Germinal center (tissue), 1 donor: ENCODE measurements at regions not wholly inside any gene's neighbourhood (a gene's known extent, or its start where the extent isn't known, plus 50 kb on each side); places are given as distances from the start of the nearest gene placed in this dataset.

ENCODE experiments used
- DNase-seq: peaks from one replicate; pipeline ENCODE4 v3.0.0; 2012; ENCODE audit warnings: mixed read lengths, low spot score

DNA sequence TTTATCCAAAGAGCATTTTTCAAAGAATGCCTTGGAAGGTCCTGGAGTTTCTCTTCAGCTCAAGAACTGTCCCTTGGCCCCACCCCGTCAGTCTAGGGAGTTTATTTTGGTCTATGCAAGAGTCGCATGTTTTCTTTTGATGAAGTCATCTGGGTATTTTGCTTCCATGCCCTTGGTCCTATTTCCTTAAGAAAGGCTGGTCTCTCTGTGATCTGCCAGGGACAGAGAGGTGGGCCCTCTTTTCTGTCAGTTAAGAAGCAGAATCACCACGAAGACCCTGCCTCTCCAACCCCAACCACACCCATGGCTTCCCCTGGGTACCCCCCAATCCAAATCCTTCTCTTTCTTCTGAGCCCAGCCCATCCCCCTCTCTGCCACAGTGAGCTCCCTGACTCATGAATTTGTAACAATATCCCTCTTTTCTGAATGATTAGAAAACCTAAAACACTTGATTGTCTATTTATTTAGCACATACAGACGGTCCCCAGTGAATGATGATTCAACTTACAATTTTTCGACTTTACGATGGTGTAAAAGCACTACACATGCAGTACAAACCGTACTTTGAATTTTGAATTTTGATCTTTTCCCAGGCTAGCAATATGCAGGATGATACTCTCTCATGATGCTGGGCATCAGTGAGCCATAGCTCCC is 163.5 kb upstream of the ADRA1B start:
- DNase-seq = no peak

DNA sequence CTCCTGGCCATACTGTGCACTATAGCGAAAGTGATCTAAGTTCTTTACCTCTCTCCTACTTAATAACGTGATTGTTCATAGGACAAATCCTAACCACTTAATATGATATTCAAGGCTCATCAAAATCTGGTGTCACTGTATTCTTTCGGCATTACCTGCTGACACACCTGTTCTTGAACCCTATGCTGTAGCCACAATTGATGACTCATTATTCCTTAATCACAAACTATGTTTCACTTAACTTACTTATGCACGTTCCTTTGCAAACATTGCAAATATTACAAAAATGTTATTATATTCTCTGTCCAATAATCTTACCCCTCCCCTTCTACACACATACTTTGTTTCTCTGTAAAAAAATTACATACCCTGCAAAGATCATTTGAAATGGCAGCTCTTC is 158.1 kb upstream of the ADRA1B start:
- no peak for DNase-seq

DNA sequence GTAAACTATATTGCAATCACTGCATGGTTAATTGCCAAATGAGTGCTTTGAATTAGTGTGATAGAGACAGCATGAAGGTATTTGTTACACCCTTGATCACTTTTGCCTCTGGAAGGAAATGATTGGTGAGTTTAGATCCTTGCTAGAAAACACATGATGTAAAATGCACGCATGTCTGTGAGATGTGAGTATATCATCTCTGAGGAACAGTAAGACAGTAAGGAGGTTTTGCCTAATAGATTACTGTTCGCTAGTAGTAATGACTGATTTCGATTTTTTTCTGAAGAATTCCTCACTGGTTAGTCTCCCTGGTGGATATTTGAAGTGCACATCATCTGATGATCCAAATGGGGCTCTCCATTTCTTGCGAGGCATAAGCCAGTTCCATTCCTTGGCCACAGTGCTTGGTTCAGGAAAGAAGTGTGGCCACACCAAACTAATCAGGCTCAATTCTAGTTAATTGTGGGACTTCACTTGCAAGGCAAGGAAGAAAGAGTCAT is 156.4 kb upstream of the ADRA1B start:
- no peak for DNase-seq

DNA sequence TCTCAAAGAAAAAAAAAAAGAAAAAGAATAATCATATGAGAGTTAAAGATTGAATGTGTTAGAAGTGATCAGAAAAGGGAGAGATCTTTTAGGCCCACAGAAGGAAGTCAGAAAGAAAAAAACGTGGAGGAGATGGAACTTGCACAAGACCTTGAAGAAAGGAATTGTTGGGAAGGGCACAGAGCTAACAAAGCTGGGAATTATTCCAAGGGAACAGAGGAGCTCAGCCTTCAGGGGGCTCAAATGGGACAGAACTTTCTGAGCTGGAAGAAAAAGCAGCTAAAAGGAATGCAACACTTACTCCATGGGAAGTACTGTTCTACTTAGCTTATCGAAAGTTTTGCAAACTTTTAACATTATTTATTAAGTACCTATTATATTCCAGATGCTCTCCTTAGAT is 153.4 kb upstream of the ADRA1B start:
- no peak for DNase-seq

DNA sequence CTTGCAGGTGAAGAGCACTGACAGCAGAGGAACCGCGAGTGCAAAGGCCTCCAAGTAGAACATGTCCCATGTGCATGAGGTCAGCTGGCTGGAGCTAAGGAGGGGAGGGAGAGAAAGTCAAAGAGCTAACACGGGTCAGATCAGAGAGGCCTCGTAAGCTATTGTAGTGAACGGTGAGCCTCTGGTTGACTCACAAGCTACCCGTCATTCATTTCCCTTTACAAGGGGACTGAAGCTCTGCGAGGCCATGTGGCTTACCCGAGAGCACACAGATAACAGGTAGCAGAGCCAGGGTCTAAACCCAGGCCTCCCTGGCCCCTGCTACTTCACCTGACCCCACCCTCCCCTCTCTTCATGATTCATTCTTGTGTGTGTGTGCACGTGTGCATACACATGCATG is 152.7 kb upstream of the ADRA1B start:
- DNase-seq = no peak

DNA sequence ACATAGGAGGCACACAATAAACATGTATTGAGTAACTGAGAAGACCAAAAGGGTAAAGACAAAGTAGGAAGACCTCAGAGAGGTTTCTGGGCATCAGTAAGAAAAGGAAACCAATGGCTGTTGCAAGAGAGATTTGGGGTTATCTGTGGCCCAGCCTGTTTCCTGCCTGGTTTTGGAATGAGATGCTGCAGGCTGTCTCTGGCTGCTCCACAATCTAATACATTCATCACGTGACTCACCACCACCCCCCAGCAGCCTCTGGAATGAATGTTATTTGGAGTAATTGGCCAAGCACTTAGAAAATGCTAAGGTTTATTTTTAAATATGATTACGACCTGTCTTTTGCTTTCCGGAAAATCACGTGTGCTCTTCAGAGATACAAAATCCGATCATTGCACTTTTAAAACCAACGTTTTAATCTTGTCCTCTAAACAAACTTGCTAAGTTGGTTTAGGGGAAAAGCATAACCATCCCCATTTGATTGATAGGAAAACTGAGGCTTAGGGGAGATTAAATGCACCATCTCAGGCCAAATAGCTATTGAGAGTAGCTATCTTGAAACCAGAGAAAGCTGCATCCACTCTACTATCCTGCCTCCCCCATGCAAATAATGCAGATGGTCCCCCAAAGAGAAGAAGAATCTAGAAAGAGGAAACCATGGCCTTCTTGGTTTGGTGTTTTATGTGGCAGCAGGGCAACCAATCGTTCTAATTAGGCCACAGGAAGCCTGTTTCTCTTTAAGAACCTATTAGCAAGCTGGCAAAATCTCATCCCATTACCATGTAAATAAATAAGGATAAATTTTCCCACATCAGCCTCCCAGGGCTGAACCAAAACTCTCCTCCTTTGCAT is 151.8 kb upstream of the ADRA1B start:
- DNase-seq = no peak

DNA sequence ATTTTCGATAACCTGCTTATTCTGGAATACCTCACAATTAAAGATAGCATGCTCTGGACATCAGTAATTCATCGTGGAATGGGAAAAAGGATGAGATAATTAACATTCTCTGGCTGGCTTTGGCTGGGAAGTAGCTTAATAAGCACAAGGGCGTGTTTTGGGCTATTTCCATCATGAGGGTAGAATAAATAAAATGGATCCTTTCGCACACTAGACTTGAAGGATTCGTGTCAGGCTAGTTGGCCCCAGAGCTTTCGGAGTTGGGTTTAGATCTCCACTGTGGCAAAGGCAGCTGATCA is 151.2 kb upstream of the ADRA1B start:
- no peak for DNase-seq

DNA sequence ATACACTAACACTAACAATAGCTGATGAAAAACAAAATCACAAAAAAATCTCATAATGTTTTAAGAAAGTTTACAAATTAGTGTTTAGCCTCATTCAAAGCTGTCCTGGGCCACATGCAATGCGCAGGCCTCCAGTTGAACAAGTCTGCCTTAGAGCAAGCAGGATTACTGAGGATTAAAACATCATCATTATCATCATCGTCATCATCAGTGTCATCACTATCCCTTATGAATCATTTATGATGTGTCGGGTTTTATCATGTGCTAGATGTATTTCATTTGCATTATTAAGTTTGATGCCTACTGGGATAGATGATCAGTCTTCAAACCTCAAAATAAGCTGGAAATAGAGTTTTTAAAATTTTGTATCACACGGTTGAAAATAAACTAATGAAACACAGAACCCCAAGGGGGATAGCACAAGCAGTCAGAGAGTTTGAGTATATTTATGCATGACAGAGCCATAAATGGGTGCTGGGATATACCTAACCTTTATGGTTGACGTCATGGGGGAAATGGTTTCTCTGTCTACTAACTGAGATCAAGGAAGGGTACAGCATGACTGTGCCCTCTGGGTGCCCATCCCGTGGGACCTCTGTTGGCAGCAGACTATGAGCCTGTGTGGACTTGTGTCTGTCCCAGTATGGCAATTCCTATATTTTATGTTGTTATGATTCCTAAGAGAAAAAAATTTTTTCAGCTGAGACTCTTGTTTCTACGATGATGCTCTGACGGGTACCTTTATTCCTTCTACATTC is 150.3 kb upstream of the ADRA1B start:
- no peak for DNase-seq

DNA sequence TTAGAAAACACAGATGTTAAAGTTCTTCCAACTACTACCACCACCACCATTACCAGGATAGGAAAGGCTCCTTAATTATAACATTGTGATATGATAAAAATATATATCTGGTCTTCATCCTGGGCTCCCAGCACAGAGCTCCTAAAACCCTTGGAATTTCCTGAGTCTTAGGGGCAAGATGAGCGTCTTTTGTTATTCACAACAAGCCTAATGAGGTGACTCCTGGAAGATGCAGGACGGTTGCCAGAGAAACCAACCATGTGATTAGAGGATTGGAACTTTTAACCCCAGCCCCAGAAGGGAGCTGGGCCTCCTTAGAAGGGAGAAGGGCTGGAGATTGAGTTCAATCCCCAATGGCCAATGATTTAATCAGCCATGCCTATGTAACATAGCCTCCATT is 148.0 kb upstream of the ADRA1B start:
- no peak for DNase-seq

DNA sequence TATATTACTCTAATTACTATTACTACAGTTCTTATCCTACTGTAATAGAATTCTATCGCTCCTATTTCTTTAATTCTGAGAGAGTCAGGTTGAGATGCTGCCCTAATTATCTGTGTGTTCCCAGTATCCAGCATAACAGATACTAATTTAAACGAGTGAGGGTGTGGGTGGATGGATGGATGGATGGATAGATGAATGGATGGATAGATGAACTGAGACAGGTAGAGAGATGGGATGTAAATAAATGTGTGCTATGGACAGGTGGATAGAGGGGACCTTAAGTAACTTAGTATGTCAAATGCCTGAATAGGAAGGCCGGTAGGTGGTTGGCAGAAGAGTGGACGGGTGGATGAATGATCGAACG is 143.6 kb upstream of the ADRA1B start:
- no peak for DNase-seq

DNA sequence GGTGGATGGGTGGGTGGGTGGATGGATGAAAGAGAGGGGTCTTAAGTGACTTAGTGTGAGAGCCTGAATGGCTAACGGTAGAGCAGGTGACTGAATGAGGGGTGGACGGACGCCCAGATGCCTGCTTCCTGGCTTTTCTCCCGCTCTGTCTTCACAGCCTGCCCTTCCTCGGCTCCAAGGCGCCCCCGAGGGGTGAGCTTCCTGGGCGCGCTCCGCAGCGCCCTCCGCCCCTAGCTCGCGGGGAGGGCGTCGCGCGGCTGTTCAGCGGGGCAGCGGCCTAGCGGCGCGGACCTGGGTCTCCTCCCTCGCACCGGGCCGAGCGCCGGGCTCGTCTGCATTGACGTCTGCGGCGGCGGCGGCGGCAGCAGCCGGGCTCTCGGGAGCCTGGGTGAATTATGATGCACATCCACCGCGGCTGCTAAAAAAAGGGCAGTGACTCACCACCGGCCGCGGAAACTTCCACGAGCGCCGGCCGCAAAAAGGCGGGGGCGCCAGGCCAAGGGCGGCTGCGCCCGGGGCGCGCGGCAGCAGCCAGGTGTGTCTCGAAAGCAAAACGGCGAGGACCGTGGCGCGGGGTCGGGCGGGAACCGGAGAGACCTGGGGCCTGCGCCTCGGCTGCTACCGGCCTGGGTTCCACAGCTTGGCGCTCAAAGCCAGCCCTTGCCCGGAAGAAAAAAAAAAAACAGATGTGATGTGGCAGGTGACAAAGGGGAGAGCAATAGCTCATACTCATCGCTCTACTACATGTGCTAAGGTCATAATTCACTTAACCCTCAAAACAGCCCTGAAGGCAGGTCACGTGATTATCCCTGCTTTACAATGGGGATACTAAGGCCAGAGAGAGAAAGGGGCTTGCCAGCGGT is 143.0 kb upstream of the ADRA1B start:
- peak; percentile 38 for DNase-seq

DNA sequence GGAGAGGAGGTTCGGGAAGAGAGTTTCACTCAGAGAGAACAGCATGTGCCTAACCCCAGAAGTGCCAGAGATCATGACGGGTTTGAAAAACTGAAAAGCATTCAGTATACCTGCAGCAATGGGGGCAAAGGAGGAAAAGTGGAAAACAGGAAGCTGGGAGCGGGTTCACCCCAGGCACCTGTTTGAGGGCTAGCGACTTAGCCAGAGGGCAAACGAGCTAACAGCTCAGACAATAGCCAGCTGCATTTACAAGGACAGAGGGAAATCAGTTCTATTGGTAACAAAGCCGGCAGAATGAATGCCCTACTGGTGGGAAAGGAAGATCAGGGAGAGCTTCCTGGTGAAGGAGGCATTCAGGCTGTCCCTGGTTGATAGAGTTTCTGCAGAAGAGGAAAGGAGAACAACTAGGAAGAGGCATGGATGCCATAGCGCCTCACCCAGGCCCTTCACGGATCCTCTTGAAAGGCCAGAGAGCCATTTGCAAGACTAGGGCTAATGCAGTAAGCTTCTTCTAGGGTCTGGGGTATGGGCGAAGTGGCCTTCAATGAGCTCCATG is 141.7 kb upstream of the ADRA1B start:
- no peak for DNase-seq

DNA sequence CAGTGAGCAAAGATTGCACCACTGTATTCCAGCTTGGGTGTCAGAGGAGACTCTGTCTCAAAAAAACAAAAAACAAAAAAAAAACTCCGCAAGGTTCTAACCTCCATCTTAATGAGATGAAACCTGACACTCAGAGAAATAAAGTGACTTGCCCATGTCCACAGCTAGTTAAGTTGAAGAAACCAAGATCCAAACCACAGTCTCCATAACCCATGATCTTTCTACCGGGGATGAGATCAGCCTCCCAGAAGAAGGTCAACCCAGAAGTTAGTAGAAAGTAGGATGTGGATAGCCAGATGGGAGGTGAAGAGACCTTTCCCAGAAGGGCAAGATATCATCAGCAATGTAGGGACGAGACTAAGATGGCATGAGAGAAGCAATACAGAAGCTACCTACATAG is 140.4 kb upstream of the ADRA1B start:
- no peak for DNase-seq

DNA sequence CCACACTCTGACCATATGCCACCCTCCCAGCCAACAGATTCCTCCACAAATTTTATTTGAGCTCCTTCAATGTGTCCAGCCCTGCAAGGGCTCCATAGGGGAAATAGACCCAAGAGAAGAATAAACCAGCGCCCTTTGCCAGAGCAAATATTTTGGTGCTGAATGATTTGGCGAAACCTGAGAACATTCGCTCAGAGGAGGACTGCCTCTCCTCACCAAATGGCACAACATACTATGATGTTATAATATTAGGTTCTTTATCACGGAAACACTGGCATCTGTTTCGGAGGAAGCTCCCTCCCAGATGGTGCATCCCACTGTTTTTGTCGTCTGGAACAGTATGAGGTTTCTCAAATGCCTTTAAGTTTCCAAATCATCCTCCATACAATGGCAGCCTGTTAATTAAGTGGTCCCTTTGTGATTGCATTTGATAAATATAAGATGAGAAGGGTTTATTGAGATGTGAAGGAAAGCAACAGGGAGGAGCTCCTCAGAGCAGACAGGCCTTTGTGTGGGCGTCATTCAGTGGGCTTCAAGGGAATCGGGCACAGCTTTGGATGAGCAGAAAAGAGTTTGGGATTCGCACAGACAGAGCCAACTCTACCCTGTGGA is 139.1 kb upstream of the ADRA1B start:
- no peak for DNase-seq

DNA sequence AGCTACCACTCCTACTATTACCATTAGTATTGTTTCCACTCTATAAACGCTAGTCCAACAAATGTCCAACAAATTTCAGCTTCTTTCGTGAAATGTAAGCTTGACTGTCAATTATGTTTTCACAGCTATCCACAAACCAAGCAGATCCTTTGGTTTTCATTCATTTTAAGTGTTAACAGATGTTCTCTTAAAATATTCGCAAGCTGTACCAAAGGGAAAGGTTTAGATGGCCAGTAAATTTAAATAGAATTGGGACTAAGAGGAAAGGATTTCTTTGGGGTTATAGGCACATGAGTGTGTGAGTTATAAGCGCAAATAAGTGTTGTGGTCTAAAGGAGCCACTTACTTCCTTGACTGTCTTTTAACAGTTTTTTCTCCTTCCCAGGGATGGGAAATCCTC is 136.8 kb upstream of the ADRA1B start:
- no peak for DNase-seq

DNA sequence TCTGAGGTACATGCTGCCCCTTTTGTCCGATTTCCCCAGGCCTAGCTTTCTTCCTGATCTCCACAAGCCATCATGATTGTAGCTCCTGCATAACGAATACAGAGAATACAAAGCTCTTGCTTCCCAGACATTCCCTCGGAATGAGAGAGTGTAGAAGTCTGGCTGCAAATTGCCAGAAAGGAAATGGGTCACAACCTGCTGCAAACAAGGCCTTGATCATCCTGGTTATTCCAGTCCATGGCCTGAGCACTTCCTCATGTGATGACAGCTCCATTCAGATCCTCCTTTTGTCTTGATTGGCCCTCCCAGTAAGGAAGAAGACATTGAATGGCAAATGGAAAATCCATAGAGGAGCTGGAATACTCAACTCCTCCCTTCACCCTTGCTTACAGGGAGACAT is 136.0 kb upstream of the ADRA1B start:
- DNase-seq = no peak

DNA sequence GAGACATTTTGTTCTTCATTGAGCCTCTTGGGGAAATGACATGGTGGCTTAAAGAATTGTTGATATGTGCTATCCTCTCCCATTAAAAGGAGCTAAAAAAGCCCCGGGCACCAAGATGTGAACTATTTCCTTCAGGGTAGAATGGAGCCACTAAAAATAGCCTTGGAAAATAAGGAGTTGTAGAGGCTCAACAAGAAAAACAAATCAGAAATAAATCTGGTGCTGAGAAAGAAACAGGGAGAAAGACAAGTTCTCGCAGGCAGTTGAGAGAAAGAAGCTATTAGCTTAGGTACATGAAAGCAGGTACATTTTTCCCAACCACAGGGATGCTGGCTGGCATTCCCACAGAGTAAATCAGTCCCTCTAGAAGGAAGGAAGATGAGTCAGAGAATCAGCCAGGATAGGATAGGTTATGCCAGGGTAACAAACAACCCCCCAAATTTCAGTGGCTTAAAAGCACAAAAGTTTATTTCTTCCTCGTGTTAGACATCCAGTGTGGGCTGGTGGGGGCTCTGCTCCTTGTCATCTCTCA is 134.6 kb upstream of the ADRA1B start:
- DNase-seq = no peak

DNA sequence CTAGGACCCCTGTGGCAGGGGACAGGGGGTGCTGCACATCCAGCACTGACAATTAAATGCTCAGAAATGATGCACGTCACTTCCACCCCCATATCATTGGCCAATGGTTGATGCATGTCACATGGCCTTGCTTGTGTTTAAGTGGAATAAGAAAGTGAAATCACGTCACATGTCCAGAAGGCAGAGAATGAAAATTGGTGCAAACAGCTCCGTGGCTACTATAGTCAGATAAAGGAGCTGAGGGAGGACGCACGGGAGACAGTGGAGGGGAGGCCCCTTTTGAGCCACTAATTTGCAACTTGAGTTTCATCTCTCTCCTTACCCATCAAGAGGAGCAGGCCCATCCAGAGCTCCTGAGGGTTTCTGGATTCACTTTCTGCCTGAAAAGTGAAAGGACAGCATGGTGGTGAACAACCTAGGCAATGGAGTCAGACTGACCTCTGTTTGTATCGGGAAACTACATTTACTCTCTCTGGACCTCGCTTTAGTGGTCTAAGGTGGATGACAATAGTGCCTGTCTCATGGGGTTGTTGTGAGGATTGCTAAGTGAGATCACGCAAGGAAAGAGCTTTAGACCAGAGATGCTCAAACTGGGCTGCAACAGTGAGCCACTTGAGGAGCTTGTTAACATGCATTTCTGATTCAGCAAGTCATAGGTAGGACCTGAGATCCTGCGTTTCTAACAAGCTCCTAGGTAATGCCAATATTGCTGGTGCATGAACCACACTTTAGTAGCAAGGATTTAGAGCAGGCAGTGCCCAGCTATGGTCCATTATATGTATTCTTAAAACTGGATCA is 133.9 kb upstream of the ADRA1B start:
- DNase-seq = no peak

DNA sequence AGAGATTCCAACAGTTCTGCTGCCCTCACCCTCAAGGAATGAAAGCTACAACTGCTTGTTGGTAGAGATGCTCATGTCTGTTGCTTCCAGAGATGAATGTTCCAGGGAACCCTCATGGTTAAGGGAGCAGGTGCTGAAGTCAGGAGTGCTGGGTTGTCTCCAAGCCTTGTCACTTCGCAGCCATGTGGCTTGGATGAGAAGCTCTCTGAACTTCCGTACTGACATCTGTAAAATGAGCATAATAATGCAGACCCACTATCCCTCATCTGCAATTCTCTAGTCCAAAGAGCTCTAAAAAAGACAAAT is 133.3 kb upstream of the ADRA1B start:
- no peak for DNase-seq

DNA sequence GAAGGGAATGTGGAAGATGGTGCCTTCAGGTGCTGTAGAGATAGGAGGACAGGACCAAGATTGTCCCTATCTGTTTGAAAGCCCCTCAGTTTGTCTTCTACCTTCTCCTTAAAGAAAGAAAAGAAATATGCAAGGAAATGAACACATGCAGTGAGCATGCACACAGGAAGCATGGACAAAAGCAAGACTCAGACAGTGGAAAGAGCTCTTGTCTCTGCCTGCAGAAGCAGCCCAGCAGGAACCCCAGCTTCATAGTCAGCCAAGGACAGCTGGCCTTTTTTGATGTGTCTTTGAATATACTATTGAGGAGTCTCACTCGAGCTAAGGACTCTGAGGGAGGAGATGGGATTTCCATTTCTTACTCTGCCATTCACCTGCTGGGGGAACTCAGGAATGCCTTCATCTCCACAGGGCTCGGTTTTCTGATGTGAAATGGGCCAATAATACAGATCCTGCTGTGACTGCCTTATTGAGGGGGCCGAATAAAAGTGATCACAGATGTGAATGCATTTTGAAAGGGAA is 132.5 kb upstream of the ADRA1B start:
- no peak for DNase-seq
